Liver (tissue), 8 donors: ENCODE measurements at regions not wholly inside any gene's neighbourhood (a gene's known extent, or its start where the extent isn't known, plus 50 kb on each side); places are given as distances from the start of the nearest gene placed in this dataset.

Experiments
- DNase-seq: peaks from one replicate; pipeline ENCODE4 v3.0.0-alpha.2; 2017; ENCODE audit warnings: low spot score
- H3K27ac ChIP-seq, 2 donors: one replicate each; pipeline ENCODE4 v1.7.0; 2013; ENCODE audit warnings: inconsistent platforms in 2 of 2, low read length in 2 of 2, control low read depth in 1 of 2, low read depth in 1 of 2, mild to moderate bottlenecking in 1 of 2
- H3K27me3 ChIP-seq, 4 donors: one replicate each; pipeline versions ENCODE4 v1.6.1 to v1.7.0; 2013; ENCODE audit warnings: low read length in 3 of 4, inconsistent platforms in 1 of 4, mild to moderate bottlenecking in 1 of 4, moderate library complexity in 1 of 4; ENCODE audit not compliant: control insufficient read depth in 4 of 4, insufficient read depth in 4 of 4
- H3K36me3 ChIP-seq, 4 donors: one replicate each; pipeline versions ENCODE4 v1.6.1 to v1.7.0; 2013; ENCODE audit warnings: low read length in 3 of 4, mild to moderate bottlenecking in 3 of 4, low read depth in 1 of 4, moderate library complexity in 1 of 4; ENCODE audit not compliant: control insufficient read depth in 4 of 4, insufficient read depth in 3 of 4
- H3K4me1 ChIP-seq, 4 donors: one replicate each; pipeline versions ENCODE4 v1.6.1 to v1.7.0; 2013; ENCODE audit warnings: low read length in 3 of 4, mild to moderate bottlenecking in 3 of 4, moderate library complexity in 1 of 4; ENCODE audit not compliant: control insufficient read depth in 4 of 4, insufficient read depth in 4 of 4
- H3K4me3 ChIP-seq, 3 donors: one replicate each; pipeline versions ENCODE4 v1.6.1 to v1.7.0; 2013; ENCODE audit warnings: low read length in 3 of 3, control low read depth in 1 of 3, low read depth in 1 of 3, mild to moderate bottlenecking in 1 of 3
- H3K9ac ChIP-seq, 2 donors: one replicate each; pipeline ENCODE4 v1.7.0; 2013; ENCODE audit warnings: low read length in 2 of 2, mild to moderate bottlenecking in 2 of 2, moderate library complexity in 2 of 2, control low read depth in 1 of 2, low read depth in 1 of 2
- H3K9me3 ChIP-seq, 4 donors: one replicate each; pipeline versions ENCODE4 v1.6.1 to v1.7.0; 2013; ENCODE audit warnings: low read length in 3 of 4; ENCODE audit not compliant: control insufficient read depth in 4 of 4
- ATF3 ChIP-seq: IDR thresholded peaks from 2 replicates; pipeline ENCODE4 v1.6.1; 2016; ENCODE audit warnings: antibody characterized with exemption
- EGR1 ChIP-seq, 2 donors: IDR thresholded peaks; 2 replicates each; pipeline ENCODE4 v1.6.1; 2016 to 2018; ENCODE audit warnings: antibody characterized with exemption in 2 of 2, low read depth in 2 of 2
- FOXA1 ChIP-seq: IDR thresholded peaks from 2 replicates; pipeline ENCODE4 v1.6.1; 2016; ENCODE audit warnings: antibody characterized with exemption
- FOXA2 ChIP-seq: IDR thresholded peaks from 2 replicates; pipeline ENCODE4 v1.6.1; 2016; ENCODE audit warnings: antibody characterized with exemption
- GABPA ChIP-seq, 2 donors: IDR thresholded peaks in 1 of 2; conservative IDR thresholded peaks in 1 of 2; 2 replicates each; pipeline ENCODE4 v1.6.1; 2016; ENCODE audit warnings: antibody characterized with exemption in 2 of 2, mild to moderate bottlenecking in 1 of 2, moderate library complexity in 1 of 2
- HNF4A ChIP-seq, 2 donors: conservative IDR thresholded peaks; 2 replicates each; pipeline ENCODE4 v1.6.1; 2016; ENCODE audit warnings: antibody characterized with exemption in 2 of 2, mild to moderate bottlenecking in 2 of 2
- HNF4G ChIP-seq: IDR thresholded peaks from 2 replicates; pipeline ENCODE4 v1.6.1; 2016; ENCODE audit warnings: antibody characterized with exemption
- JUND ChIP-seq, 2 donors: IDR thresholded peaks; 2 replicates each; pipeline ENCODE4 v1.6.1; 2016; ENCODE audit warnings: antibody characterized with exemption in 2 of 2
- MAX ChIP-seq: IDR thresholded peaks from 2 replicates; pipeline ENCODE4 v1.6.1; 2016; ENCODE audit warnings: antibody characterized with exemption
- NR2F2 ChIP-seq: IDR thresholded peaks from 2 replicates; pipeline ENCODE4 v1.6.1; 2016; ENCODE audit warnings: antibody characterized with exemption
- TAF1 ChIP-seq: conservative IDR thresholded peaks from 2 replicates; pipeline ENCODE4 v1.6.1; 2016; ENCODE audit warnings: antibody characterized with exemption, mild to moderate bottlenecking
- YY1 ChIP-seq: IDR thresholded peaks from 2 replicates; pipeline ENCODE4 v1.6.1; 2016; ENCODE audit warnings: antibody characterized with exemption, mild to moderate bottlenecking
- WGBS: extraction: QIAGEN DNeasy Blood & Tissue Kit; methylation state at CpG from one replicate; pipeline ENCODE4 v1.1.7; 2013; 5-methylcytosine and 5-hydroxymethylcytosine counted together
- TF ChIP-seq, protein P1 (sequence below): IDR thresholded peaks from 2 replicates; pipeline ENCODE4 v1.6.1; 2016; ENCODE audit warnings: antibody characterized with exemption
- TF ChIP-seq, protein P2 (sequence below): fragments of 150-350 bp; IDR thresholded peaks from 2 replicates; pipeline ENCODE4 v1.5.1; 2017; ENCODE audit warnings: improper control_type of control experiment, low read depth, low read length; ENCODE audit not compliant: missing input control
- TF ChIP-seq, protein P3 (sequence below): IDR thresholded peaks from 2 replicates; pipeline ENCODE4 v1.6.1; 2016; ENCODE audit warnings: antibody characterized with exemption, mild to moderate bottlenecking
- donor health status: healthy.
- donor health status: healthy.
- donor health status: healthy.
- donor health status: healthy.
- donor health status: healthy.

- Histone ChIP-seq H3K4me1 (no peaks in the 10 kb centered on the region), H3K27ac (no peak overlapping the region), H3K9ac (no peak overlapping the region), H3K9me3 (peaks cover 0 to 4% (median 0%) of the 10 kb centered on the region in 4 donors), H3K27me3 (peaks cover 0 to 2% (median 0%) of the 10 kb centered on the region in 4 donors), H3K4me3 (no peak overlapping the region), H3K36me3 (no peaks in the 10 kb centered on the region)
- DNase-seq, result no peak
- 63% methylated on average over 7 of the region's 7 CpGs for WGBS
- TF ChIP-seq HNF4G (no peak), FOXA2 (no peak), TAF1 (no peak), GABPA (IDR thresholded peaks at IDR 0.05 in 1 of 2, conservative IDR thresholded peaks at IDR 0.05 in 1 of 2) (no peak), NR2F2 (no peak), MAX (no peak), HNF4A (conservative IDR thresholded peaks at IDR 0.05) (no peak), FOXA1 (no peak), JUND (IDR thresholded peaks at IDR 0.05) (no peak), EGR1 (IDR thresholded peaks at IDR 0.05; ENCODE audit: low read depth in 2 of 2) (no peak)
- TF ChIP-seq, protein P1, sequence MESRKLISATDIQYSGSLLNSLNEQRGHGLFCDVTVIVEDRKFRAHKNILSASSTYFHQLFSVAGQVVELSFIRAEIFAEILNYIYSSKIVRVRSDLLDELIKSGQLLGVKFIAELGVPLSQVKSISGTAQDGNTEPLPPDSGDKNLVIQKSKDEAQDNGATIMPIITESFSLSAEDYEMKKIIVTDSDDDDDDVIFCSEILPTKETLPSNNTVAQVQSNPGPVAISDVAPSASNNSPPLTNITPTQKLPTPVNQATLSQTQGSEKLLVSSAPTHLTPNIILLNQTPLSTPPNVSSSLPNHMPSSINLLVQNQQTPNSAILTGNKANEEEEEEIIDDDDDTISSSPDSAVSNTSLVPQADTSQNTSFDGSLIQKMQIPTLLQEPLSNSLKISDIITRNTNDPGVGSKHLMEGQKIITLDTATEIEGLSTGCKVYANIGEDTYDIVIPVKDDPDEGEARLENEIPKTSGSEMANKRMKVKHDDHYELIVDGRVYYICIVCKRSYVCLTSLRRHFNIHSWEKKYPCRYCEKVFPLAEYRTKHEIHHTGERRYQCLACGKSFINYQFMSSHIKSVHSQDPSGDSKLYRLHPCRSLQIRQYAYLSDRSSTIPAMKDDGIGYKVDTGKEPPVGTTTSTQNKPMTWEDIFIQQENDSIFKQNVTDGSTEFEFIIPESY, result no peak
- TF ChIP-seq, protein P2, sequence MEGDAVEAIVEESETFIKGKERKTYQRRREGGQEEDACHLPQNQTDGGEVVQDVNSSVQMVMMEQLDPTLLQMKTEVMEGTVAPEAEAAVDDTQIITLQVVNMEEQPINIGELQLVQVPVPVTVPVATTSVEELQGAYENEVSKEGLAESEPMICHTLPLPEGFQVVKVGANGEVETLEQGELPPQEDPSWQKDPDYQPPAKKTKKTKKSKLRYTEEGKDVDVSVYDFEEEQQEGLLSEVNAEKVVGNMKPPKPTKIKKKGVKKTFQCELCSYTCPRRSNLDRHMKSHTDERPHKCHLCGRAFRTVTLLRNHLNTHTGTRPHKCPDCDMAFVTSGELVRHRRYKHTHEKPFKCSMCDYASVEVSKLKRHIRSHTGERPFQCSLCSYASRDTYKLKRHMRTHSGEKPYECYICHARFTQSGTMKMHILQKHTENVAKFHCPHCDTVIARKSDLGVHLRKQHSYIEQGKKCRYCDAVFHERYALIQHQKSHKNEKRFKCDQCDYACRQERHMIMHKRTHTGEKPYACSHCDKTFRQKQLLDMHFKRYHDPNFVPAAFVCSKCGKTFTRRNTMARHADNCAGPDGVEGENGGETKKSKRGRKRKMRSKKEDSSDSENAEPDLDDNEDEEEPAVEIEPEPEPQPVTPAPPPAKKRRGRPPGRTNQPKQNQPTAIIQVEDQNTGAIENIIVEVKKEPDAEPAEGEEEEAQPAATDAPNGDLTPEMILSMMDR, result no peak
These were observed 147.6 kb downstream of the CYP26B1 start for GRCh38 chr2:72000110-72000509.

DNA sequence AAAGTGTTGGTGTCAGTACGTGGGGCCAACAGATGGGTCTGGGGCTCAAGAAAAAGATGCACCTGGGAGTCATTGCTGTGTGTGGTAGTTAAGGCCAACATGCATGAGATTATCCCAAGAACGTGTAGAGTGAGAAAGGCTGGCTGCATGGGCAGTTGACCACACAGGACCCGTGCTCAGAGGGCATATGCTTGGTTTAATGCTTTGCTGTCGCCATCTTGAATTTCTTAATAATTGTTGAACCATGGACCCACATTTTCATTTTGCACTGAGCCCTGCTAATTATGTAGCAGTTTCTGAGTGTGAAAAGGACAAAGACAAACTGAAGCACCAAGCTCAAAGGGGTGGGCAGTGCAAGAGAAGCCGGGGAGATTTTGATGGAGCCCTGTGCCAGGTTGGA, 148.1 kb downstream of the CYP26B1 start:
- TF ChIP-seq JUND (IDR thresholded peaks at IDR 0.05) (no peak), YY1 (no peak), TAF1 (no peak), ATF3 (no peak)
- TF ChIP-seq, protein P3, sequence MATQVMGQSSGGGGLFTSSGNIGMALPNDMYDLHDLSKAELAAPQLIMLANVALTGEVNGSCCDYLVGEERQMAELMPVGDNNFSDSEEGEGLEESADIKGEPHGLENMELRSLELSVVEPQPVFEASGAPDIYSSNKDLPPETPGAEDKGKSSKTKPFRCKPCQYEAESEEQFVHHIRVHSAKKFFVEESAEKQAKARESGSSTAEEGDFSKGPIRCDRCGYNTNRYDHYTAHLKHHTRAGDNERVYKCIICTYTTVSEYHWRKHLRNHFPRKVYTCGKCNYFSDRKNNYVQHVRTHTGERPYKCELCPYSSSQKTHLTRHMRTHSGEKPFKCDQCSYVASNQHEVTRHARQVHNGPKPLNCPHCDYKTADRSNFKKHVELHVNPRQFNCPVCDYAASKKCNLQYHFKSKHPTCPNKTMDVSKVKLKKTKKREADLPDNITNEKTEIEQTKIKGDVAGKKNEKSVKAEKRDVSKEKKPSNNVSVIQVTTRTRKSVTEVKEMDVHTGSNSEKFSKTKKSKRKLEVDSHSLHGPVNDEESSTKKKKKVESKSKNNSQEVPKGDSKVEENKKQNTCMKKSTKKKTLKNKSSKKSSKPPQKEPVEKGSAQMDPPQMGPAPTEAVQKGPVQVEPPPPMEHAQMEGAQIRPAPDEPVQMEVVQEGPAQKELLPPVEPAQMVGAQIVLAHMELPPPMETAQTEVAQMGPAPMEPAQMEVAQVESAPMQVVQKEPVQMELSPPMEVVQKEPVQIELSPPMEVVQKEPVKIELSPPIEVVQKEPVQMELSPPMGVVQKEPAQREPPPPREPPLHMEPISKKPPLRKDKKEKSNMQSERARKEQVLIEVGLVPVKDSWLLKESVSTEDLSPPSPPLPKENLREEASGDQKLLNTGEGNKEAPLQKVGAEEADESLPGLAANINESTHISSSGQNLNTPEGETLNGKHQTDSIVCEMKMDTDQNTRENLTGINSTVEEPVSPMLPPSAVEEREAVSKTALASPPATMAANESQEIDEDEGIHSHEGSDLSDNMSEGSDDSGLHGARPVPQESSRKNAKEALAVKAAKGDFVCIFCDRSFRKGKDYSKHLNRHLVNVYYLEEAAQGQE, result no peak
- TF ChIP-seq, protein P2, result no peak
- TF ChIP-seq, protein P1, result no peak
- WGBS, result 83% methylated on average over 5 of the region's 5 CpGs
- Histone ChIP-seq H3K4me1 (no peaks in the 10 kb centered on the region), H3K27ac (no peak overlapping the region), H3K9ac (no peak overlapping the region), H3K9me3 (peaks cover 0 to 4% (median 0%) of the 10 kb centered on the region in 4 donors), H3K4me3 (no peak overlapping the region), H3K36me3 (no peaks in the 10 kb centered on the region), H3K27me3 (peaks cover 0 to 2% (median 0%) of the 10 kb centered on the region in 4 donors)
- DNase-seq, result no peak
